ENCODE measurements at regions not wholly inside any gene's neighbourhood (a gene's known extent, or its start where the extent isn't known, plus 50 kb on each side); places are given as distances from the start of the nearest gene placed in this dataset.

DNA sequence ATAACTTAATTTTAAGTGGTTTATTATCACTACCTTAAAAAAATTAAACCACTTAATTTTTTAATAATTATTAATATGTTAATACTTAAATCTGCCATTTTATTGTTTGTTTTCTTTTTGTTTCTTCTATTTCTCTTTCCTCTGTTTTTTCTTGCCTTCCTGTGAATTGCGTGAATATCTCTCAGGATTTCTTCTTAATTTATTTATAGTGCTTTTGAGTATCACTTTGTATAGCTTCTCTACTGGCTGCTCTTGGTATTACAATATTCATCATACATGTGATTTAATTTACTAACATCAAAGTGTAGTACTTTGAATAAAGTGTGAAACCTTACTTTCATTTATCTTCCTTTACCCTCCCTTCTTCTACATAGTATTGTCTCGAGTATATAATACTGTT lies 349.5 kb upstream of the CPXCR1 start:
- no peak for DNase-seq (ENCODE audit: low read depth)
- no peak overlapping the region for H3K4me3 ChIP-seq (ENCODE audit: low read length)
- TF ChIP-seq, protein P1, sequence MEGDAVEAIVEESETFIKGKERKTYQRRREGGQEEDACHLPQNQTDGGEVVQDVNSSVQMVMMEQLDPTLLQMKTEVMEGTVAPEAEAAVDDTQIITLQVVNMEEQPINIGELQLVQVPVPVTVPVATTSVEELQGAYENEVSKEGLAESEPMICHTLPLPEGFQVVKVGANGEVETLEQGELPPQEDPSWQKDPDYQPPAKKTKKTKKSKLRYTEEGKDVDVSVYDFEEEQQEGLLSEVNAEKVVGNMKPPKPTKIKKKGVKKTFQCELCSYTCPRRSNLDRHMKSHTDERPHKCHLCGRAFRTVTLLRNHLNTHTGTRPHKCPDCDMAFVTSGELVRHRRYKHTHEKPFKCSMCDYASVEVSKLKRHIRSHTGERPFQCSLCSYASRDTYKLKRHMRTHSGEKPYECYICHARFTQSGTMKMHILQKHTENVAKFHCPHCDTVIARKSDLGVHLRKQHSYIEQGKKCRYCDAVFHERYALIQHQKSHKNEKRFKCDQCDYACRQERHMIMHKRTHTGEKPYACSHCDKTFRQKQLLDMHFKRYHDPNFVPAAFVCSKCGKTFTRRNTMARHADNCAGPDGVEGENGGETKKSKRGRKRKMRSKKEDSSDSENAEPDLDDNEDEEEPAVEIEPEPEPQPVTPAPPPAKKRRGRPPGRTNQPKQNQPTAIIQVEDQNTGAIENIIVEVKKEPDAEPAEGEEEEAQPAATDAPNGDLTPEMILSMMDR (IDR thresholded peaks at IDR 0.05; ENCODE audit: insufficient read depth, low read depth, low read length, missing control alignments) = no peak

DNA sequence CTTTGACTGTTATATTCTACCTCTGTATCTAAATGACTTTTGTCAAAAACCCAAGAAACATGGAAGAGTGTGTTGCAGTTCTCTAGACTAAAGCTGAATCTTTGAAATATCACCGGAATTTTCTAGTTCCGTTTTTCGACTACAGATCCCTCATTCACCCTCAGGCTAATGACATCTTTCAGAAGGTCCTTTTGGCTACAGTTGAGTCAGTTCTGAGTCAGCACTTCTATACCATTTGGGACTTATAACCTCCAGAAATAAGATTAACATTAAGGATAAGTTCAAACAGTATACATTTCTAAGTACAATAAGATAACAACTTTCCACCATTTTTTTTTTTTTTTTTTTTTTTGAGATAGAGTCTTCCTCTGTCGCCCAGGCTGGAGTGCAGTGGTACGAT lies 331.0 kb upstream of the CPXCR1 start:
- TF ChIP-seq, protein P1 (IDR thresholded peaks at IDR 0.05; ENCODE audit: insufficient read depth, low read depth, low read length, missing control alignments) = no peak
- DNase-seq (ENCODE audit: low read depth) = no peak
- H3K4me3 ChIP-seq (ENCODE audit: low read length) = no peak overlapping the region

DNA sequence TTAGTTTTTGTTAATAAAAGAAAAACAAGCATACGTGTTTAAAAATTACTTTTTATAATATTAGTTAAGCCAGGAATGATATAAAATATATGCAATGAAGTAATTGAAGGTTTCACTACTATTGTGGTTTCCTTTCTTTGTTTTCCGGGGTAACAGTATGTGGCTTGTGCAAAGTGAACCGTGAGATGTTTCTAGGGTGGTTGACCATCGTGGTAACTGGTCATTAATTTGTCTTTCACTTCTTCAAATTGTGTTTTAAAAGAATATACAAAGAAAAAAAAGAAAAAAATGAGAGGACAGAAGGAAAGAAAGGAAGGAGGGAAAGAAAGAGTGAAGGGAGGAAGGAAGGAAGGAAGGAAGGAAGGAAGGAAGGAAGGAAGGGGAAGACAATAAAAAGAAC lies 330.1 kb upstream of the CPXCR1 start:
- no peak overlapping the region for H3K4me3 ChIP-seq (ENCODE audit: low read length)
- TF ChIP-seq, protein P1 (IDR thresholded peaks at IDR 0.05; ENCODE audit: insufficient read depth, low read depth, low read length, missing control alignments) = no peak
- no peak for DNase-seq (ENCODE audit: low read depth)

DNA sequence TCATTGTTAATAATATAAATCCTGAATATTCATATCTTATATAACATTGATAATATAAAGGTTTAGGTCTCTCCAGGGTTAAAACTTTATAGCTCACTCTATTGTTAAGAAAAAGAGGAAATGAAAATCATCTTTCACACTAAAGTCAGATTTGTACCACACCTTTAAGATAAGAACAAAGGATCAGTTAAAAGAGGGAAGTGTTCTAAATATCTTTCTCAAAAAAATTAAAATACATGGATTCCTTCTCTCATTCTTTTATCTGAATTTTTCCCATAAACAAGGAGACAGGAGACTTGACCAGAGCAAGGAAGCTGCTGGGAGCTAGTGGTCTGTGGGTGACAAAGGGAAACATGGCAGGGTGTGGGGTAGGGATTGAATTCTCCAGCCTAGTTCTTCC lies 323.0 kb upstream of the CPXCR1 start:
- TF ChIP-seq, protein P1 (IDR thresholded peaks at IDR 0.05; ENCODE audit: insufficient read depth, low read depth, low read length, missing control alignments) = no peak
- no peak overlapping the region for H3K4me3 ChIP-seq (ENCODE audit: low read length)
- DNase-seq (ENCODE audit: low read depth) = no peak

DNA sequence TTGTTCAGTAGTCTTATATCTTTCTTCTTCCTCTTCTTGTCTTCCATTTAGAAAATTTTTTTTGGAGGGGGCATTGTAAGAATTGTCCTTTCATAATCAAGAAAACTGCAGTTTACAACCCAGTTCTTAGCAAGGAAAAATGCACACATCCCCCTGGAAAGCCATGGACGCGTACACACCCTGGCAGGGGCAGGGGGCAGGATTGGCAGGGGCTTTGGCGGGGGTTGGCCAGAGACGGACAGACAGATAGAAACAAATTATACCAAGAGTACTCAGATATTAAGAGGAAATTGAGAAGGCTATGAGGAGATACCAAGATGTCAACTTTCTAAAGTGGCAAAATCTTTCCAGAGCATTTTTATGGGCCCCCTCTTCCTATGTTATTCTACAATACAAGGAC lies 322.5 kb upstream of the CPXCR1 start:
- DNase-seq (ENCODE audit: low read depth) = no peak

DNA sequence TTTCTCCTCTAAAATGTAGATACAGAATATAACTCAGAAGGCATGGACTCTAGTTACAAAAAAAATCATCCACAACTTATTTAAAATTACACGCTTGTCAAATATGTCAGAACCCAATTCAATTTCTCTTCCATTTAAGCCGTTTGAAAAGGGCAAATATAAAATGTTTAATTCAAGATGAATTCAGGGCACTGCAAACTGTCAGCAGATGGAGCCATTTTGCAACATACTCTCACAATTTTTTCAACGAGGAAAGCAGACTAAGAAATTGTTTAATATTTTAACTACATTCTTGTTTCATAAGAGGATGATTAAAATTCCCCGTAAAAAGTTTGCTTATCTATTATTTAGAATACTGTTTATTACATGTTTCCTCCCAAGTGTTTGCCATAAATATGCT lies 321.3 kb upstream of the CPXCR1 start:
- no peak for DNase-seq (ENCODE audit: low read depth)
- H3K4me3 ChIP-seq (ENCODE audit: low read length) = no peak overlapping the region
- TF ChIP-seq, protein P1 (IDR thresholded peaks at IDR 0.05; ENCODE audit: insufficient read depth, low read depth, low read length, missing control alignments) = no peak

More for the DNA sequence above, 322.5 kb upstream of the CPXCR1 start:
- TF ChIP-seq, protein P1 (IDR thresholded peaks at IDR 0.05; ENCODE audit: insufficient read depth, low read depth, low read length, missing control alignments) = no peak
- no peak overlapping the region for H3K4me3 ChIP-seq (ENCODE audit: low read length)

DNA sequence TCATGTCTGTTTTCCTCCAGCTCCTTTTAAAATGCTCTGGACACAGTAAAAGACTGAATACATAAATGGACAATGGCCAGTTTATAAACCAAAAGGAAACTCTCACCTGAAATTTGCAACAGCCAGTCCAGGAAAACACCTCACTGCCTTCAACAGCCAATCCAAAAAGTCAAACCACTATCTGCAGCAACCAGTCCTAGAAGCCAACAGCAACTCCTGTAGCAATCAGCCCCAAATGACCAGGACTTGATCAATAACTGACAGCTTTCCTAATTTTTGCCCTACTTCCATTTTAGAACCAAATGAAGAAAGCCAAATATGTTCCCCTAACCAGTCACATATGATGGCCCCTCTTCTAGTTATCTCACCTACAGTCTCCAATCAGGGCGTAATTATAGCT lies 309.5 kb upstream of the CPXCR1 start:
- H3K4me3 ChIP-seq (ENCODE audit: low read length) = no peak overlapping the region
- TF ChIP-seq, protein P1 (IDR thresholded peaks at IDR 0.05; ENCODE audit: insufficient read depth, low read depth, low read length, missing control alignments) = no peak
- no peak for DNase-seq (ENCODE audit: low read depth)

Measured in epithelial cell of esophagus (primary cell).